Breast epithelium (tissue), 3 donors: ENCODE measurements at regions not wholly inside any gene's neighbourhood (a gene's known extent, or its start where the extent isn't known, plus 50 kb on each side); places are given as distances from the start of the nearest gene placed in this dataset.

Source experiments
- POLR2A ChIP-seq: fragments of 450-650 bp; IDR thresholded peaks from one replicate; pipeline ENCODE4 v1.6.1; 2016; ENCODE audit warnings: antibody characterized with exemption, mild to moderate bottlenecking, moderate library complexity
- TF ChIP-seq, protein P1 (sequence below), 3 donors: fragments of 450-650 bp; IDR thresholded peaks; one replicate each; pipeline ENCODE4 v1.5.1; 2016 to 2017; ENCODE audit warnings: antibody characterized with exemption in 3 of 3, mild to moderate bottlenecking in 3 of 3, moderate library complexity in 3 of 3

DNA sequence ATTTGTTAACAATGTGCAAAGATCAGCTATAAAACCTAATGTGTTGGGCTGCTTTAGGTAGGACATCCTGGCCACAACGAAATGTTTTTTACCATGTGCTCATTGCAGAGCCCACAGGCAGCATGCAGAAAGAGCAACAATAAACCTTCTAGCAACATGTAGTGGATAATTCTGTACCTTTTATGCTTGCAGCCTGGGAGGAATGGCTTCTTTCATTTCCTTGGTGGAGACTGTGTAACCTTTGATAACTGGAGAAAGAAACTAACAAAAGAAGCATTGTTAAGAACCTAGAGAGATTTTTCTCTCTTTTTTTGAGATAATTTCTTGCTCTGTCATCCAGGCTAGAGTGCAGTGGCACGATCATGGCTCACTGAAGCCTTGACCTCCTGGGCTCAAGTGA is 225.5 kb upstream of the PRICKLE1 start:
- TF ChIP-seq, protein P1, sequence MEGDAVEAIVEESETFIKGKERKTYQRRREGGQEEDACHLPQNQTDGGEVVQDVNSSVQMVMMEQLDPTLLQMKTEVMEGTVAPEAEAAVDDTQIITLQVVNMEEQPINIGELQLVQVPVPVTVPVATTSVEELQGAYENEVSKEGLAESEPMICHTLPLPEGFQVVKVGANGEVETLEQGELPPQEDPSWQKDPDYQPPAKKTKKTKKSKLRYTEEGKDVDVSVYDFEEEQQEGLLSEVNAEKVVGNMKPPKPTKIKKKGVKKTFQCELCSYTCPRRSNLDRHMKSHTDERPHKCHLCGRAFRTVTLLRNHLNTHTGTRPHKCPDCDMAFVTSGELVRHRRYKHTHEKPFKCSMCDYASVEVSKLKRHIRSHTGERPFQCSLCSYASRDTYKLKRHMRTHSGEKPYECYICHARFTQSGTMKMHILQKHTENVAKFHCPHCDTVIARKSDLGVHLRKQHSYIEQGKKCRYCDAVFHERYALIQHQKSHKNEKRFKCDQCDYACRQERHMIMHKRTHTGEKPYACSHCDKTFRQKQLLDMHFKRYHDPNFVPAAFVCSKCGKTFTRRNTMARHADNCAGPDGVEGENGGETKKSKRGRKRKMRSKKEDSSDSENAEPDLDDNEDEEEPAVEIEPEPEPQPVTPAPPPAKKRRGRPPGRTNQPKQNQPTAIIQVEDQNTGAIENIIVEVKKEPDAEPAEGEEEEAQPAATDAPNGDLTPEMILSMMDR (IDR thresholded peaks at IDR 0.05) = no peak
- no peak for TF ChIP-seq POLR2A
